Activated naive CD8-positive, alpha-beta T cell treated with anti-CD3 and anti-CD28 coated beads, Interleukin-2, amount 10 ng/mL, durations not matched to agents 7 days and 5 days (primary cell): ENCODE measurements at regions not wholly inside any gene's neighbourhood (a gene's known extent, or its start where the extent isn't known, plus 50 kb on each side); places are given as distances from the start of the nearest gene placed in this dataset.

Experiments used
- ATAC-seq: fragments of 150-1000 bp; cut with Tn5 transposase; one replicate; pipeline ENCODE4 v1.10.0; 2021; ENCODE audit warnings: low read depth, moderate library complexity
- POLR2A ChIA-PET: fragments of 350-600 bp; sonication (Branson Sonifier 250); formaldehyde crosslinking; loops from one replicate; lab custom pipeline; 2021; ENCODE audit warnings: antibody characterized with exemption; lab: Charles Lee
- DNase-seq: peaks from one replicate; pipeline ENCODE4 v3.0.0; 2021
- H3K27ac Mint-ChIP-seq: one replicate; pipeline ENCODE4 v1.8.0; 2022; ENCODE audit warnings: mild to moderate bottlenecking, mixed read lengths
- H3K27me3 Mint-ChIP-seq: one replicate; pipeline ENCODE4 v1.8.0; 2022; ENCODE audit warnings: mild to moderate bottlenecking, moderate library complexity, mixed read lengths
- H3K36me3 Mint-ChIP-seq: one replicate; pipeline ENCODE4 v1.8.0; 2021; ENCODE audit warnings: mild to moderate bottlenecking, mixed read lengths
- H3K4me1 Mint-ChIP-seq: one replicate; pipeline ENCODE4 v1.8.0; 2021; ENCODE audit warnings: mixed read lengths
- H3K4me3 Mint-ChIP-seq: one replicate; pipeline ENCODE4 v1.8.0; 2022; ENCODE audit warnings: mild to moderate bottlenecking, moderate library complexity, mixed read lengths
- H3K9me3 Mint-ChIP-seq: one replicate; pipeline ENCODE4 v1.8.0; 2021; ENCODE audit warnings: mixed read lengths

DNA sequence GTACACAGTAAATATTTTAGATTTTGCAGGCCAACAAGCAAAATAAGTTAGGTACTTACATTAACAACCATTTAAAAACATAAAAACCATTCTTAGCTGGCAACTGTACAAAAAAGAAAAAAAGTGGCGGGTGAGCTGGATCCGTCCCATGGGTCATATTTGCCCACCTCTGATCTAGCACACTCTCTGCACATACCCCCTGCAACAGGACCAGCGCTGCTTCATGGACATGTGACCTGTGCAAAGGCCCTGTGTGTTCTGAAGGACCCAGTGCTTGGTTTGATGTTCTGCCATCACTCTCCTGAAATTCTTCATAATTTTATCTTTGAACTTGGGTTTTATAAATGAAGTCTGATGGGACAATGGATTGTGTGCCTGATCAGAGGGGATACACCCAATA lies 72.5 kb upstream of the ACAN start:
- Mint-ChIP-seq H3K27me3 (peaks cover 12% of the 10 kb centered on the region), H3K4me3 (no peak overlapping the region), H3K4me1 (no peaks in the 10 kb centered on the region), H3K9me3 (no peaks in the 10 kb centered on the region), H3K27ac (no peak overlapping the region), H3K36me3 (no peaks in the 10 kb centered on the region)
- POLR2A ChIA-PET: no interaction called here
- DNase-seq (no peak), ATAC-seq (no peak)

DNA sequence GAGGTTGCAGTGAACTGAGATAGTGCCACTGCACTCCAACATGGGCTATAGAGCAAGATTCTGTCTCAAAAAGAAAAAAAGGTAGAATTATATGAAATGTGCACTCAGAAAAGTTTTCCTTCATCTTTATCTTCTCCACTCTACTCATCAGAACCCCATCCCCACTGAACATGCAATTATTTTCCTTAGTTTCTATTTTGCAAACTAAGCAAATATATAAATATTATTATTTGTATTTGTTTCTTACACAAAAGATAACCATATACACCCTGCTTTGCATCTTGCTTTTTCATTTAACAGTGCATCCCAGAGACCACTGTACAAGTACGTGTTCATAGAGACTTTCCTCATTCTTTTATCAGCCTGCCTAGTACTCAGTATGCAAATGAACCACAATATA lies 68.0 kb upstream of the ACAN start:
- DNase-seq (no peak), ATAC-seq (no peak)
- Mint-ChIP-seq H3K36me3 (no peaks in the 10 kb centered on the region), H3K27ac (no peak overlapping the region), H3K9me3 (no peaks in the 10 kb centered on the region), H3K4me1 (no peaks in the 10 kb centered on the region), H3K27me3 (peaks cover 20% of the 10 kb centered on the region), H3K4me3 (no peak overlapping the region)
- POLR2A ChIA-PET: no interaction called here

DNA sequence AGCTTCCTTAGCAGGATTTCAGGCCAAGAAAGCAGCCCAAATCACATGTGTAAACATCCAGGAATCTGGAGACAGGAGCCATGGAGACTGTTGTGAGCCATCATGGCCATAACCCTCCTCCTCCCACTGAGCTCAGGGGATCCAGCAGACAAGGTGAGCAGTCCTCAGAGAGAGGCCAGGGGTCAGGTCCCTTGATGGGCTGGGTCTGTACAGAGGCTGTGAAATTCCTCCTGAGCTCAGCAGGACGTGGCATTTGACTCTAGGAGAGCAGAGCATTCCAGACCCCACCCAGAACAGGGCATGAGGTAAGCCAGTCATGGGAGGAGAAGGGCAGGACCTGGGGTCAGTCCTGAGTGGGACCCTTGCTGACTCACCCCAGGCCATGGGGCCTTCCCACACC lies 67.0 kb upstream of the ACAN start:
- H3K4me1 Mint-ChIP-seq: no peaks in the 10 kb centered on the region
- H3K4me3 Mint-ChIP-seq: no peak overlapping the region
- no peaks in the 10 kb centered on the region for H3K9me3 Mint-ChIP-seq
- DNase-seq (no peak), ATAC-seq (no peak)
- no peaks in the 10 kb centered on the region for H3K36me3 Mint-ChIP-seq
- no peak overlapping the region for H3K27ac Mint-ChIP-seq
- H3K27me3 Mint-ChIP-seq: peaks cover 20% of the 10 kb centered on the region
- POLR2A ChIA-PET: no interaction called here

- no peak overlapping the region for H3K4me3 Mint-ChIP-seq
- H3K4me1 Mint-ChIP-seq: no peaks in the 10 kb centered on the region
- ATAC-seq (no peak), DNase-seq (no peak)
- H3K27ac Mint-ChIP-seq: no peak overlapping the region
- H3K27me3 Mint-ChIP-seq: peaks cover 23% of the 10 kb centered on the region
- no peaks in the 10 kb centered on the region for H3K36me3 Mint-ChIP-seq
- POLR2A ChIA-PET: no interaction called here
- no peaks in the 10 kb centered on the region for H3K9me3 Mint-ChIP-seq
Measured at GRCh38 chr15:88738796-88739195, 64.4 kb upstream of the ACAN start.

DNA sequence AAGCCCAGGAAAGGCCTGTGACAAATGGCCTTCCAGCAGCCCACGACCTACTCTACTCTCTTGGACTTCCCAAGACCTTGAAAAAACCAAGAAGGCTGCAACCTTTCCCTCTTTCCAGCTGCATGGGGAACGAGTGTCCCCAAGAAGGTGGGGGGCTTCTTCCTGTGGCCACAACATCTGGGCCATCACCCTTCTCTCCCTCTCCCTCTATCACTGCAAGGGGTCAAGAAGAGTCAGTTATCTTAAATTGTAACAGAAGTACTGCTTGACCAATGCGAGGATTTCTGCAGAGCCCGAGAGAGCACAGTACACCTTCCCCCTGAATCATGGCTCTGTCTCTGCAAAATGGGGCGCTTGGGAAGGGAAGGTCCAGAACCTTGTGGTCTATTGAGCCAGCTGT lies 63.7 kb upstream of the ACAN start:
- no peak for ATAC-seq
- H3K27me3 Mint-ChIP-seq: peaks cover 23% of the 10 kb centered on the region

DNA sequence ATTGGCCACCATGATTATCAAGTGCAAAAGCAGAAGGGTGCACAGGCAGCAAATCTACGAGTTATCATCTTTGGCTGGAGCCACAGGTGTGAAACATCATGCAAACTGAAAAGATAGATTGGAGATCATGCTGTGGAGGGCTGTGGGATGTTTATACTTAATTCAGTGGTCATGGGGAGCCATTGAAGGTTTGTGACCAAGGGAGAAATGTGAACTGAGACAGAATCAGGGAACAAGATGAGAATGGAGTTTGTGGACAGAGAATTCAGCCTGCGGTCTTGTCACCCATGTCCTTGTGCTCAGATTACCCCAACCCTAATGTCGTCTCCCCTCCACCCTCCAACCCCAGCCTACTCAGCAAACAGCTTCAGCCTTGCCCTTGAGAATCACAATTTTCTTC lies 62.9 kb upstream of the ACAN start:
- Mint-ChIP-seq H3K9me3 (no peaks in the 10 kb centered on the region), H3K4me1 (no peaks in the 10 kb centered on the region), H3K27ac (no peak overlapping the region), H3K4me3 (no peak overlapping the region), H3K36me3 (no peaks in the 10 kb centered on the region), H3K27me3 (peaks cover 27% of the 10 kb centered on the region)
- POLR2A ChIA-PET: no interaction called here
- no peak for ATAC-seq
- DNase-seq: no peak

More for the DNA sequence above, 63.7 kb upstream of the ACAN start:
- no peak for DNase-seq
- Mint-ChIP-seq H3K36me3 (no peaks in the 10 kb centered on the region), H3K4me1 (no peaks in the 10 kb centered on the region), H3K4me3 (no peak overlapping the region), H3K9me3 (no peaks in the 10 kb centered on the region), H3K27ac (no peak overlapping the region)
- POLR2A ChIA-PET: no interaction called here

DNA sequence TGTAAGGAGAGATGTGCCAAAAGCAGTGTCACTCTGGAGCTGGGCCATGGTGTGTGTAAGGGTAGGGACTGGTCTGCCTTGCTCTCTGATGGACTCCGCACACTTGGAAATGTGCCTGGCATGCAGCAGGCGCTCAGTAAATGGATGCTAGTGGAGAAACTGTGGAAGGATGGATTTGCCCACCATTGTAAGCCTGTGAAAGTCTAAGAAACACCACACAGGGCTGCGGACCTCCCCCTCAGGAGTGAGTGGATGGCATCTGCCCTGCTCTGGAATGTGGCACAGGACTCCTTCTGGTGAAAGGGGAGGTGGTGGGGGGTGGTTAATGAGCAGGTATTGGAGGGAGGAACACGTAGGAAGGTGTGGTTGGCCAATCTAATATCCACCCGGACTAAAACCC lies 62.2 kb upstream of the ACAN start:
- H3K9me3 Mint-ChIP-seq: no peaks in the 10 kb centered on the region
- ATAC-seq: no peak

GRCh38 chr15:88741671-88742070 lies 61.6 kb upstream of the ACAN start:
- H3K4me1 Mint-ChIP-seq: no peaks in the 10 kb centered on the region
- POLR2A ChIA-PET: no interaction called here
- H3K4me3 Mint-ChIP-seq: no peak overlapping the region
- no peaks in the 10 kb centered on the region for H3K36me3 Mint-ChIP-seq
- H3K27me3 Mint-ChIP-seq: peaks cover 28% of the 10 kb centered on the region
- no peak for DNase-seq
- no peak overlapping the region for H3K27ac Mint-ChIP-seq
- H3K9me3 Mint-ChIP-seq: no peaks in the 10 kb centered on the region
- no peak for ATAC-seq

More for the DNA sequence above, 62.2 kb upstream of the ACAN start:
- peaks cover 28% of the 10 kb centered on the region for H3K27me3 Mint-ChIP-seq
- H3K4me1 Mint-ChIP-seq: no peaks in the 10 kb centered on the region
- POLR2A ChIA-PET: no interaction called here
- no peaks in the 10 kb centered on the region for H3K36me3 Mint-ChIP-seq
- H3K4me3 Mint-ChIP-seq: no peak overlapping the region
- DNase-seq: no peak
- H3K27ac Mint-ChIP-seq: no peak overlapping the region

- no peaks in the 10 kb centered on the region for H3K36me3 Mint-ChIP-seq
- no peak for DNase-seq
- peaks cover 27% of the 10 kb centered on the region for H3K27me3 Mint-ChIP-seq
- POLR2A ChIA-PET: no interaction called here
- no peaks in the 10 kb centered on the region for H3K9me3 Mint-ChIP-seq
- H3K4me1 Mint-ChIP-seq: no peaks in the 10 kb centered on the region
- no peak overlapping the region for H3K4me3 Mint-ChIP-seq
- ATAC-seq: no peak
- no peak overlapping the region for H3K27ac Mint-ChIP-seq
Measured at GRCh38 chr15:88742161-88742560, 61.1 kb upstream of the ACAN start.

GRCh38 chr15:88744548-88745020 lies 58.7 kb upstream of the ACAN start:
- no peak for ATAC-seq

GRCh38 chr15:88745065-88745464 lies 58.2 kb upstream of the ACAN start:
- POLR2A ChIA-PET: no interaction called here
- Mint-ChIP-seq H3K27me3 (peaks cover 34% of the 10 kb centered on the region), H3K36me3 (no peaks in the 10 kb centered on the region), H3K9me3 (no peaks in the 10 kb centered on the region), H3K4me1 (no peaks in the 10 kb centered on the region), H3K4me3 (no peak overlapping the region), H3K27ac (no peak overlapping the region)
- DNase-seq (no peak), ATAC-seq (no peak)

More at GRCh38 chr15:88744548-88745020, 58.7 kb upstream of the ACAN start:
- Mint-ChIP-seq H3K36me3 (no peaks in the 10 kb centered on the region), H3K4me3 (no peak overlapping the region), H3K27ac (no peak overlapping the region), H3K9me3 (no peaks in the 10 kb centered on the region), H3K27me3 (peaks cover 31% of the 10 kb centered on the region), H3K4me1 (no peaks in the 10 kb centered on the region)
- DNase-seq: no peak
- POLR2A ChIA-PET: no interaction called here

GRCh38 chr15:88745696-88746095 lies 57.5 kb upstream of the ACAN start:
- no peak overlapping the region for H3K27ac Mint-ChIP-seq
- no peaks in the 10 kb centered on the region for H3K36me3 Mint-ChIP-seq
- no peak overlapping the region for H3K4me3 Mint-ChIP-seq
- H3K27me3 Mint-ChIP-seq: peaks cover 36% of the 10 kb centered on the region
- H3K9me3 Mint-ChIP-seq: no peaks in the 10 kb centered on the region
- DNase-seq (no peak), ATAC-seq (no peak)
- POLR2A ChIA-PET: no interaction called here
- H3K4me1 Mint-ChIP-seq: no peaks in the 10 kb centered on the region

GRCh38 chr15:88746451-88746850 lies 56.8 kb upstream of the ACAN start:
- Mint-ChIP-seq H3K9me3 (no peaks in the 10 kb centered on the region), H3K36me3 (no peaks in the 10 kb centered on the region), H3K27me3 (peaks cover 36% of the 10 kb centered on the region), H3K4me1 (no peaks in the 10 kb centered on the region), H3K27ac (no peak overlapping the region), H3K4me3 (no peak overlapping the region)
- DNase-seq (no peak), ATAC-seq (no peak)
- POLR2A ChIA-PET: no interaction called here

GRCh38 chr15:88747111-88747510 lies 56.1 kb upstream of the ACAN start:
- POLR2A ChIA-PET: no interaction called here

DNA sequence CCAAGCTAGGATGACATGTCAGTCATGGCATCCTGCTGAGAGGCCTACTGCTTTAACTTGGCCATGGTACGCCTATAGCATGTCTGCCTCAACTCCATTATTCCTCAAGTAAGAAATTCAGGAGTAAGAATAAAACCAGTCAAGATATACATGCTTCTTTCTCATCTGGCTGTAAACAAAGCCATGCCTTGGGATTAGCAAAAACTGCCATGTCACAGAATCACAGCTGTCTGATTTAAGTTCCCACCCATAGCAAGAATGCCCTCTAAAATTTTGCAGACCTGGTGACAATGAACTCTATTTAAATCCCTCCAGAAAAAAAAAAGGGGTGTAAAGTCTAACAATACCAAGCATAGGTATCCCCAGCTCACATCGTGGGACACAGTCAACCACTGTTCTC lies 55.6 kb upstream of the ACAN start:
- no peak overlapping the region for H3K27ac Mint-ChIP-seq
- no peak overlapping the region for H3K4me3 Mint-ChIP-seq
- no peaks in the 10 kb centered on the region for H3K9me3 Mint-ChIP-seq

More at GRCh38 chr15:88747111-88747510, 56.1 kb upstream of the ACAN start:
- Mint-ChIP-seq H3K4me3 (no peak overlapping the region), H3K27me3 (peaks cover 42% of the 10 kb centered on the region), H3K9me3 (no peaks in the 10 kb centered on the region), H3K4me1 (no peaks in the 10 kb centered on the region), H3K27ac (no peak overlapping the region), H3K36me3 (no peaks in the 10 kb centered on the region)
- ATAC-seq (no peak), DNase-seq (no peak)

More for the DNA sequence above, 55.6 kb upstream of the ACAN start:
- no peak for ATAC-seq
- no peaks in the 10 kb centered on the region for H3K36me3 Mint-ChIP-seq
- no peak for DNase-seq
- POLR2A ChIA-PET: no interaction called here
- H3K4me1 Mint-ChIP-seq: no peaks in the 10 kb centered on the region
- peaks cover 44% of the 10 kb centered on the region for H3K27me3 Mint-ChIP-seq
